Ectodermal cell (in vitro differentiated cells): ENCODE measurements at regions not wholly inside any gene's neighbourhood (a gene's known extent, or its start where the extent isn't known, plus 50 kb on each side); places are given as distances from the start of the nearest gene placed in this dataset.

Experiments
- H3K27ac ChIP-seq: 2 replicates; pipeline ENCODE4 v1.7.0; 2013; ENCODE audit warnings: mild to moderate bottlenecking, low read depth, low read length; ENCODE audit not compliant: insufficient read depth, poor library complexity, severe bottlenecking
- H3K27me3 ChIP-seq: 2 replicates; pipeline ENCODE4 v1.7.0; 2013; ENCODE audit warnings: mild to moderate bottlenecking, low read length; ENCODE audit not compliant: insufficient read depth, control insufficient read depth, poor library complexity, severe bottlenecking
- H3K36me3 ChIP-seq: one replicate; pipeline ENCODE4 v1.7.0; 2013; ENCODE audit warnings: low read length; ENCODE audit not compliant: control insufficient read depth, insufficient read depth
- H3K4me1 ChIP-seq: one replicate; pipeline ENCODE4 v1.7.0; 2013; ENCODE audit warnings: low read length; ENCODE audit not compliant: control insufficient read depth, insufficient read depth
- H3K4me3 ChIP-seq: 2 replicates; pipeline ENCODE4 v1.7.0; 2013; ENCODE audit warnings: low read depth, low read length, control low read depth; ENCODE audit not compliant: insufficient read depth
- H3K9me3 ChIP-seq: 2 replicates; pipeline ENCODE4 v1.7.0; 2013; ENCODE audit warnings: mild to moderate bottlenecking, low read length, moderate library complexity; ENCODE audit not compliant: control insufficient read depth
- WGBS, 2 experiments: methylation state at CpG; one replicate each; pipeline ENCODE4 v1.1.7; 2013; ENCODE audit warnings: missing lambda C conversion rate in 2 of 2; 5-methylcytosine and 5-hydroxymethylcytosine counted together

GRCh38 chr12:97140355-97140754, 233.3 kb downstream of the NEDD1 start:
- 95 to 97% methylated on average over 4 of the region's 4 CpGs for WGBS, 2 experiments
- no peaks in the 10 kb centered on the region for H3K36me3 ChIP-seq
- H3K4me1 ChIP-seq, result peaks cover 25% of the 10 kb centered on the region
- H3K27ac ChIP-seq, result no peak overlapping the region
- H3K4me3 ChIP-seq, result no peak overlapping the region
- H3K9me3 ChIP-seq, result no peaks in the 10 kb centered on the region
- H3K27me3 ChIP-seq, result no peaks in the 10 kb centered on the region

GRCh38 chr12:97142737-97143410, 235.8 kb downstream of the NEDD1 start:
- WGBS, 2 experiments, result 65 to 68% methylated on average over 6 of the region's 6 CpGs
- H3K27ac ChIP-seq, result peak overlapping the region; percentile 64

GRCh38 chr12:97148941-97149559, 242.0 kb downstream of the NEDD1 start:
- Histone ChIP-seq H3K4me1 (peaks cover 4% of the 10 kb centered on the region), H3K27me3 (no peaks in the 10 kb centered on the region), H3K9me3 (no peaks in the 10 kb centered on the region), H3K36me3 (no peaks in the 10 kb centered on the region), H3K4me3 (no peak overlapping the region), H3K27ac (no peak overlapping the region)
- 67 to 73% methylated on average over 9 of the region's 9 CpGs for WGBS, 2 experiments

More at GRCh38 chr12:97142737-97143410, 235.8 kb downstream of the NEDD1 start:
- Histone ChIP-seq H3K4me1 (peaks cover 25% of the 10 kb centered on the region), H3K4me3 (no peak overlapping the region), H3K27me3 (no peaks in the 10 kb centered on the region), H3K9me3 (no peaks in the 10 kb centered on the region), H3K36me3 (no peaks in the 10 kb centered on the region)

GRCh38 chr12:97151481-97151880, 244.4 kb downstream of the NEDD1 start:
- 89 to 90% methylated on average over 1 of the region's 1 CpG for whole genome bisulfite sequencing, 2 experiments

GRCh38 chr12:97159377-97159776, 252.3 kb downstream of the NEDD1 start:
- Histone ChIP-seq H3K36me3 (no peaks in the 10 kb centered on the region), H3K4me1 (peaks cover 13% of the 10 kb centered on the region), H3K9me3 (no peaks in the 10 kb centered on the region), H3K4me3 (no peak overlapping the region), H3K27ac (no peak overlapping the region), H3K27me3 (no peaks in the 10 kb centered on the region)
- 87 to 91% methylated on average over 5 of the region's 5 CpGs for WGBS, 2 experiments

More at GRCh38 chr12:97151481-97151880, 244.4 kb downstream of the NEDD1 start:
- Histone ChIP-seq H3K27ac (no peak overlapping the region), H3K27me3 (no peaks in the 10 kb centered on the region), H3K36me3 (no peaks in the 10 kb centered on the region), H3K4me1 (no peaks in the 10 kb centered on the region), H3K9me3 (no peaks in the 10 kb centered on the region), H3K4me3 (no peak overlapping the region)

GRCh38 chr12:97160277-97160676, 253.2 kb downstream of the NEDD1 start:
- H3K27me3 ChIP-seq, result no peaks in the 10 kb centered on the region
- WGBS, 2 experiments, result 93 to 100% methylated on average over 2 of the region's 2 CpGs
- H3K9me3 ChIP-seq, result no peaks in the 10 kb centered on the region
- peaks cover 13% of the 10 kb centered on the region for H3K4me1 ChIP-seq
- no peaks in the 10 kb centered on the region for H3K36me3 ChIP-seq
- no peak overlapping the region for H3K4me3 ChIP-seq
- H3K27ac ChIP-seq, result no peak overlapping the region

GRCh38 chr12:97162173-97162572, 255.1 kb downstream of the NEDD1 start:
- no peaks in the 10 kb centered on the region for H3K36me3 ChIP-seq
- no peak overlapping the region for H3K27ac ChIP-seq
- no peaks in the 10 kb centered on the region for H3K27me3 ChIP-seq
- peaks cover 13% of the 10 kb centered on the region for H3K4me1 ChIP-seq
- no peak overlapping the region for H3K4me3 ChIP-seq
- H3K9me3 ChIP-seq, result no peaks in the 10 kb centered on the region
- WGBS, 2 experiments, result 95 to 100% methylated on average over 1 of the region's 1 CpG

- Histone ChIP-seq H3K4me1 (peaks cover 8% of the 10 kb centered on the region), H3K9me3 (no peaks in the 10 kb centered on the region), H3K27me3 (no peaks in the 10 kb centered on the region), H3K36me3 (no peaks in the 10 kb centered on the region), H3K4me3 (no peak overlapping the region), H3K27ac (no peak overlapping the region)
- 94 to 100% methylated on average over 3 of the region's 3 CpGs for WGBS, 2 experiments
Observed at GRCh38 chr12:97164936-97165335, 257.9 kb downstream of the NEDD1 start.

- no peak overlapping the region for H3K27ac ChIP-seq
- peaks cover 7% of the 10 kb centered on the region for H3K4me1 ChIP-seq
- H3K27me3 ChIP-seq, result no peaks in the 10 kb centered on the region
- no peaks in the 10 kb centered on the region for H3K36me3 ChIP-seq
- WGBS, 2 experiments, result 95 to 96% methylated on average over 4 of the region's 4 CpGs
- no peaks in the 10 kb centered on the region for H3K9me3 ChIP-seq
- H3K4me3 ChIP-seq, result no peak overlapping the region
Observed at GRCh38 chr12:97167598-97167997, 260.5 kb downstream of the NEDD1 start.

- Histone ChIP-seq H3K4me1 (peaks cover 14% of the 10 kb centered on the region), H3K9me3 (no peaks in the 10 kb centered on the region), H3K27me3 (no peaks in the 10 kb centered on the region), H3K36me3 (no peaks in the 10 kb centered on the region), H3K27ac (no peak overlapping the region), H3K4me3 (no peak overlapping the region)
- 92 to 96% methylated on average over 4 of the region's 4 CpGs for WGBS, 2 experiments
Observed at GRCh38 chr12:97168804-97169203, 261.7 kb downstream of the NEDD1 start.
